Transverse colon (tissue), 3 donors: ENCODE measurements at regions not wholly inside any gene's neighbourhood (a gene's known extent, or its start where the extent isn't known, plus 50 kb on each side); places are given as distances from the start of the nearest gene placed in this dataset.
A peak's percentile ranks its signal among the peaks of the same experiment; 100 is the strongest.

Experiments
- CTCF ChIP-seq, 5 experiments: fragments of 200-600 bp in 3 of 5; fragments of 450-650 bp in 2 of 5; sonication (generic) in 3 of 5; IDR thresholded peaks; 1 replicate in 2 of 5; 2 replicates in 3 of 5; pipeline ENCODE4 v1.5.1; 2016 to 2017; ENCODE audit warnings: antibody characterized with exemption in 5 of 5, inconsistent platforms in 3 of 5, mild to moderate bottlenecking in 2 of 5, moderate library complexity in 1 of 5
- EP300 ChIP-seq: sonication (generic); formaldehyde crosslinking; IDR thresholded peaks from one replicate; pipeline ENCODE4 v1.6.1; 2017; ENCODE audit warnings: antibody characterized with exemption, low read depth

GRCh38 chr5:145347026-145347616, 488.0 kb downstream of the PRELID2 start:
- TF ChIP-seq EP300 (no peak), CTCF (IDR thresholded peaks at IDR 0.05) (peak in 2 of 5 experiments; percentile 21 to 25)
